ENCODE measurements at regions not wholly inside any gene's neighbourhood (a gene's known extent, or its start where the extent isn't known, plus 50 kb on each side); places are given as distances from the start of the nearest gene placed in this dataset.
A peak's percentile ranks its signal among the peaks of the same experiment; 100 is the strongest.

DNA sequence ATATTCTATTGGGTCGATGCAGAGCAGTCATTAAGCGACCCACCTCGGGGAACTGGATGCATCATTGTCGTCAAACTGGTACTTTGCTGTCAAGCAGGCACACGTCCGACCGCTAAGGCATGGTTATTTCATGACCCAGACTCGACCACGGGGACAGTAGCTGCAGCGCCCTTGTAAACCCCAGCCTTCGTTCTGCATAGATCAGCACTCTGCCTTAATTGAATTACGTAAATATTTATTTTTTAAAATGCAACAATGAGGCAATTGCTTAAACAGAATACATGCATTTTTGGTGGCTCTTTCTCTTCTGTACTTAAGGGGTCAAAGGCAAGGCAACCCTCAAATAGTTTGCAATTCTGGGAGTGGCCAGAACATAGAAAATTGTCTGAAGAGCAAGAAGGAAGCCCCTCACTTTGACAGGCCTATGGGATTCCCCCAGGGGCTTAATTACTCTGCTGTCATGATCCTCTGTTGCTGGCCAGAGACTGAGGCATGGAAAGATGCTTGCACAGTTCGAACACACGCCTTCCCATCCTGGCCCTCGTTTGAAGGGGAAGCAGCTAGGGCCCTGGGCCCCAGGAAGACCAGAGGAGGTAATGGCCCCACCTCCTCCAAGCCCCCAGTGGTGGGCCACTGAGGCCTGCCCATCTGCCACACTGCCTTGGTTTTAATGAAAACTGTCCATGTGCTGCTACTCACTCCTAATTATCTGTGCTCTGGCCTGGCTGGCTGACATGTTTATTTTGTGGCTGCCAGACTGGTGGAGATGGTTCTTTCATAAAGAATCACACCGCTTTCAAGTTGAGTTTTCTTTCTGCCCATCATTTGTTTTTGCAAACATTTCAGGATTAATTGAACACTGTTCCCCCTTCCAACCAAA lies 169.7 kb upstream of the MAST4 start:
- Histone ChIP-seq H3K9ac (ENCODE audit: insufficient read length, low read depth) (no peak overlapping the region), H3K4me1 (ENCODE audit: insufficient read depth, insufficient read length) (peaks cover 4% of the 10 kb centered on the region), H3K27me3 (ENCODE audit: insufficient read depth, insufficient read length) (no peaks in the 10 kb centered on the region), H3K4me3 (ENCODE audit: insufficient read length, low read depth) (no peak overlapping the region), H3K36me3 (ENCODE audit: insufficient read depth, insufficient read length, low read length) (no peaks in the 10 kb centered on the region), H3K9me3 (ENCODE audit: insufficient read depth, low read length) (no peaks in the 10 kb centered on the region; the same call in 1 of the 2 replicates)
- TF ChIP-seq YY1 (IDR thresholded peaks at IDR 0.05; ENCODE audit: insufficient read depth, insufficient read length) (no peak), SUZ12 (IDR thresholded peaks at IDR 0.05; ENCODE audit: extremely low read depth, insufficient read depth, insufficient read length) (no peak), ZNF274 (IDR thresholded peaks at IDR 0.05; ENCODE audit: low read depth, low read length) (no peak)
- no peak for DNase-seq (ENCODE audit: low read depth, low spot score)

DNA sequence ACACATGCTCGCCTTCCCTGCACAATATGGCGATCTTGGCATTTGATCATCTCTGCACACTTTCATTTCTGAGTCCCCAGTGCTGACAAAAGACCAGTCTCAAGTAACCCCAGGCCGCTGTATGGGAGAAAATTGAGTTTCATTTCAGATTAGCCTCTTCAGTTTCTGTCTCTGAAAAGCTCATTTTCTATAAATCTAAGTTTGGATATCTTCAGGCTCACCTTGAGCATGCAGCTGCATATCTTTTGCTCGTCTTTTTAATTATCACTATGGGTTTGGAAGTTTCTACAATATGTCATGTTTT lies 169.1 kb upstream of the MAST4 start:
- Histone ChIP-seq H3K9ac (ENCODE audit: insufficient read length, low read depth) (no peak overlapping the region), H3K4me3 (ENCODE audit: insufficient read length, low read depth) (no peak overlapping the region), H3K4me1 (ENCODE audit: insufficient read depth, insufficient read length) (peaks cover 4% of the 10 kb centered on the region), H3K36me3 (ENCODE audit: insufficient read depth, insufficient read length, low read length) (no peaks in the 10 kb centered on the region), H3K27me3 (ENCODE audit: insufficient read depth, insufficient read length) (no peaks in the 10 kb centered on the region), H3K9me3 (ENCODE audit: insufficient read depth, low read length) (no peaks in the 10 kb centered on the region; the same call in 1 of the 2 replicates)
- DNase-seq (ENCODE audit: low read depth, low spot score) = no peak
- TF ChIP-seq ZNF274 (IDR thresholded peaks at IDR 0.05; ENCODE audit: low read depth, low read length) = no peak
- no peak for TF ChIP-seq SUZ12 (IDR thresholded peaks at IDR 0.05; ENCODE audit: extremely low read depth, insufficient read depth, insufficient read length)
- TF ChIP-seq YY1 (IDR thresholded peaks at IDR 0.05; ENCODE audit: insufficient read depth, insufficient read length) = no peak

DNA sequence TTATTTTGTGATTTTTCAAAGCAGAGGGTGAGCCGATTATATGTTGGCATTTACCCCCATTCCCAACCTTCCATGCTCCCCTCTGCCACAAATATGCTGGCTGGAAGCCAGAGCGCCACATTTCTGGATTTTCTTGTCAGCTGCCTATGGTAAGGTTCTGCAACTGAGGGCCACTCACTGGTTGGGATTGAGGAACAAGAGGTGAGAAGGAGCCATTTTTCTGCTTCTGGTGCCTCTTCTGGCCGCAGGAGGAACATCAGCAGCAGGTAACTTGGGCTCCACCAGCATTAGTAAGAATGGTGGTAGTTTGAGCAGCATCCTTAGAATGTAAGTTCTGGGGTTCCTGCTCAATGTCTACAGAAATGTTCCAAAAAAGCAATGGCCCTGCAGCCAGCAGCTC lies 159.5 kb upstream of the MAST4 start:
- Histone ChIP-seq H3K27me3 (ENCODE audit: insufficient read depth, insufficient read length) (no peaks in the 10 kb centered on the region), H3K9ac (ENCODE audit: insufficient read length, low read depth) (no peak overlapping the region), H3K36me3 (ENCODE audit: insufficient read depth, insufficient read length, low read length) (no peaks in the 10 kb centered on the region), H3K9me3 (ENCODE audit: insufficient read depth, low read length) (no peaks in the 10 kb centered on the region), H3K4me3 (ENCODE audit: insufficient read length, low read depth) (no peak overlapping the region), H3K4me1 (ENCODE audit: insufficient read depth, insufficient read length) (no peaks in the 10 kb centered on the region)
- DNase-seq (ENCODE audit: low read depth, low spot score) = peak; percentile 8
- TF ChIP-seq ZNF274 (IDR thresholded peaks at IDR 0.05; ENCODE audit: low read depth, low read length) (no peak), SUZ12 (IDR thresholded peaks at IDR 0.05; ENCODE audit: extremely low read depth, insufficient read depth, insufficient read length) (no peak), YY1 (IDR thresholded peaks at IDR 0.05; ENCODE audit: insufficient read depth, insufficient read length) (no peak)

DNA sequence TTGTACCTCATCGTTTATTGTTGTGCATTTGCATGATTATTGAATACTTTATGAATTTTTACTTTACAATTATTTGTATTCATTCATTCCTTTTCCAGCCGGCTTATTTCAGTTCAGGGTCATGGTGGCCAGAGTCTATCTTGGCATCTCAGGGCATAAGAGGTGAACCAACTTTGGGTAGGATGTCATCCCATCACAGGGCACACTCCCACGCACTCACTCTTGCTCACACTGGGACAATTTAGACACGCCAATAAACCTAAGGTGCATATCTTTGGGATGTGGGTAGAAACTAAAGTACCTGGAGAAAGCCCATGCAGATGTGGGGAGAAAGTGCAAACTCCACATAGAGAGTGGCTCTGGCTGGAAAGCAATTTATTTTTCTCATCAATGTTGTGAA lies 158.1 kb upstream of the MAST4 start:
- DNase-seq (ENCODE audit: low read depth, low spot score) = no peak
- Histone ChIP-seq H3K9me3 (ENCODE audit: insufficient read depth, low read length) (no peaks in the 10 kb centered on the region), H3K27me3 (ENCODE audit: insufficient read depth, insufficient read length) (no peaks in the 10 kb centered on the region), H3K4me3 (ENCODE audit: insufficient read length, low read depth) (no peak overlapping the region), H3K9ac (ENCODE audit: insufficient read length, low read depth) (no peak overlapping the region), H3K4me1 (ENCODE audit: insufficient read depth, insufficient read length) (no peaks in the 10 kb centered on the region), H3K36me3 (ENCODE audit: insufficient read depth, insufficient read length, low read length) (no peaks in the 10 kb centered on the region)
- TF ChIP-seq YY1 (IDR thresholded peaks at IDR 0.05; ENCODE audit: insufficient read depth, insufficient read length) (no peak), ZNF274 (IDR thresholded peaks at IDR 0.05; ENCODE audit: low read depth, low read length) (no peak), SUZ12 (IDR thresholded peaks at IDR 0.05; ENCODE audit: extremely low read depth, insufficient read depth, insufficient read length) (no peak)

DNA sequence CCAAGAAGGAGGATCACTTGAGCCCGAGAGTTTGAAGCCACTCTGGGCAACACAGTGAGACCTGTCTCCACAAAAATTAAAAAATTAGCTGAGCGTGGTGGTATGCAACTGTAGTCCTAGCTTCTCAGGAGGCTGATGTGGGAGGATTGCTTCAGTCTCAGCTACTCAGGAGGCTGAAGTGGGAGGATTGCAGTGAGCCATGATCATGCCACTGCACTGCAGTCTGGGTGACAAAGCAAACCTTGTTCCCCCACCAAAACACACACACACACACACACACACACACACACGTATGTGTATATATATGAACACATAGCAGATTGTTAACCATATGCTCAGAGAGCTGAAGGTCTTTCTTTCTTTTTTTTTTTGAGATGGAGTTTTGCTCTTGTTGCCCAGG lies 157.5 kb upstream of the MAST4 start:
- no peaks in the 10 kb centered on the region for H3K27me3 ChIP-seq (ENCODE audit: insufficient read depth, insufficient read length)

DNA sequence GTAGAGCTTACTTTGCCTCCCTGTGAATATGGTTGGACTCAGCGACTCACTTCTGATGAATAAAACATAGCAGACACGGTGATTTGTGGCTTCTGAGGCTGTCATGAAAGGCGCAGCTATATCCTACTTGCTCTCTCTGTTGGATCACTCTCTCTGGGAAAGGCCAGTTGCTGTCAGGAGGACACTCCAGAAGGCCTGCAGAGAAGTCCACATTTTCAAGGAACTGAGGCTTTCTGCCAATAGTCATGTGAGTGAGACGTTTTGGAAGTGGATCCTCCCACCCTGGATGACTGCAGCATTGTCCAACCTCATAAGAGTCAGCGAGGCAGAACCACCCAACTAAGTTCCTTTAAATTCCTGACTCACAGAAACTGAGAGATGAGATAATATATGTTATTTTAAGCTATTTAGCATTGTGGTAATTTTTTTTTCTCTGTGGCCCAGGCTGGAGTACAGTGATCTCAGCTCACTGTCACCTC lies 156.0 kb upstream of the MAST4 start:
- H3K4me3 ChIP-seq (ENCODE audit: insufficient read length, low read depth) = no peak overlapping the region
- H3K4me1 ChIP-seq (ENCODE audit: insufficient read depth, insufficient read length) = no peaks in the 10 kb centered on the region
- H3K27me3 ChIP-seq (ENCODE audit: insufficient read depth, insufficient read length) = no peaks in the 10 kb centered on the region
- H3K9me3 ChIP-seq (ENCODE audit: insufficient read depth, low read length) = no peaks in the 10 kb centered on the region
- TF ChIP-seq ZNF274 (IDR thresholded peaks at IDR 0.05; ENCODE audit: low read depth, low read length) (no peak), YY1 (IDR thresholded peaks at IDR 0.05; ENCODE audit: insufficient read depth, insufficient read length) (no peak), SUZ12 (IDR thresholded peaks at IDR 0.05; ENCODE audit: extremely low read depth, insufficient read depth, insufficient read length) (no peak)
- DNase-seq (ENCODE audit: low read depth, low spot score) = no peak
- no peaks in the 10 kb centered on the region for H3K36me3 ChIP-seq (ENCODE audit: insufficient read depth, insufficient read length, low read length)
- no peak overlapping the region for H3K9ac ChIP-seq (ENCODE audit: insufficient read length, low read depth)

More for the DNA sequence above, 157.5 kb upstream of the MAST4 start:
- DNase-seq (ENCODE audit: low read depth, low spot score) = no peak
- Histone ChIP-seq H3K4me3 (ENCODE audit: insufficient read length, low read depth) (no peak overlapping the region), H3K9me3 (ENCODE audit: insufficient read depth, low read length) (no peaks in the 10 kb centered on the region), H3K36me3 (ENCODE audit: insufficient read depth, insufficient read length, low read length) (no peaks in the 10 kb centered on the region), H3K4me1 (ENCODE audit: insufficient read depth, insufficient read length) (no peaks in the 10 kb centered on the region), H3K9ac (ENCODE audit: insufficient read length, low read depth) (no peak overlapping the region)
- TF ChIP-seq SUZ12 (IDR thresholded peaks at IDR 0.05; ENCODE audit: extremely low read depth, insufficient read depth, insufficient read length) = no peak

DNA sequence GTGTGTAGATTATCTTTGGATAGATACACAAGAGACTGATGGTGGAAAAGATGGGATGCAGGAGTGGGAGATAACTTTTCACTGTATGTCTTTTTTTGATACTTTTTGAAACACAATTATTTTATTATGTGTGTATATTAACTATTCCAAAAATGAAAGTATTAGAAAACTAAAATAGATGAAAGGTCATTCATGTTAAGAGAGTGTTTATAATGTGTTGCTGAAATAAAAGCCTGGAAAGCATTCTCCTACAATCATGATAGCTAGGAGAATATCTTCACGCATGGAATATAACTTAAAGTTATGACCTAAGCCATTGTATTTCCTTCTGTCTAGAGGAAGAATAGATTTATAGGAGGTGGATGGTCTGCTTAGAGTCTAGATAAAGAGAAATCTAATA lies 154.8 kb upstream of the MAST4 start:
- DNase-seq (ENCODE audit: low read depth, low spot score) = no peak
- Histone ChIP-seq H3K4me1 (ENCODE audit: insufficient read depth, insufficient read length) (no peaks in the 10 kb centered on the region), H3K27me3 (ENCODE audit: insufficient read depth, insufficient read length) (no peaks in the 10 kb centered on the region), H3K9ac (ENCODE audit: insufficient read length, low read depth) (no peak overlapping the region), H3K36me3 (ENCODE audit: insufficient read depth, insufficient read length, low read length) (no peaks in the 10 kb centered on the region), H3K9me3 (ENCODE audit: insufficient read depth, low read length) (no peaks in the 10 kb centered on the region), H3K4me3 (ENCODE audit: insufficient read length, low read depth) (no peak overlapping the region)
- TF ChIP-seq ZNF274 (IDR thresholded peaks at IDR 0.05; ENCODE audit: low read depth, low read length) (no peak), SUZ12 (IDR thresholded peaks at IDR 0.05; ENCODE audit: extremely low read depth, insufficient read depth, insufficient read length) (no peak), YY1 (IDR thresholded peaks at IDR 0.05; ENCODE audit: insufficient read depth, insufficient read length) (no peak)
